ENCODE measurements at regions not wholly inside any gene's neighbourhood (a gene's known extent, or its start where the extent isn't known, plus 50 kb on each side); places are given as distances from the start of the nearest gene placed in this dataset.

- no peaks in the 10 kb centered on the region for H3K27me3 ChIP-seq
- no peaks in the 10 kb centered on the region for H3K4me1 ChIP-seq
- H3K9me3 ChIP-seq: no peaks in the 10 kb centered on the region
- H3K27ac ChIP-seq: no peak overlapping the region
- no peak for DNase-seq
- no peak for TF ChIP-seq POLR2A (IDR thresholded peaks at IDR 0.05)
- TF ChIP-seq, protein P1, sequence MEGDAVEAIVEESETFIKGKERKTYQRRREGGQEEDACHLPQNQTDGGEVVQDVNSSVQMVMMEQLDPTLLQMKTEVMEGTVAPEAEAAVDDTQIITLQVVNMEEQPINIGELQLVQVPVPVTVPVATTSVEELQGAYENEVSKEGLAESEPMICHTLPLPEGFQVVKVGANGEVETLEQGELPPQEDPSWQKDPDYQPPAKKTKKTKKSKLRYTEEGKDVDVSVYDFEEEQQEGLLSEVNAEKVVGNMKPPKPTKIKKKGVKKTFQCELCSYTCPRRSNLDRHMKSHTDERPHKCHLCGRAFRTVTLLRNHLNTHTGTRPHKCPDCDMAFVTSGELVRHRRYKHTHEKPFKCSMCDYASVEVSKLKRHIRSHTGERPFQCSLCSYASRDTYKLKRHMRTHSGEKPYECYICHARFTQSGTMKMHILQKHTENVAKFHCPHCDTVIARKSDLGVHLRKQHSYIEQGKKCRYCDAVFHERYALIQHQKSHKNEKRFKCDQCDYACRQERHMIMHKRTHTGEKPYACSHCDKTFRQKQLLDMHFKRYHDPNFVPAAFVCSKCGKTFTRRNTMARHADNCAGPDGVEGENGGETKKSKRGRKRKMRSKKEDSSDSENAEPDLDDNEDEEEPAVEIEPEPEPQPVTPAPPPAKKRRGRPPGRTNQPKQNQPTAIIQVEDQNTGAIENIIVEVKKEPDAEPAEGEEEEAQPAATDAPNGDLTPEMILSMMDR (IDR thresholded peaks at IDR 0.05): no peak
- no peaks in the 10 kb centered on the region for H3K36me3 ChIP-seq
- H3K4me3 ChIP-seq: no peak overlapping the region
These were observed 475.0 kb upstream of the CBLB start for GRCh38 chr3:106343811-106344210.

- no peak for DNase-seq
- H3K27ac ChIP-seq: no peak overlapping the region
- no peaks in the 10 kb centered on the region for H3K4me1 ChIP-seq
- H3K27me3 ChIP-seq: no peaks in the 10 kb centered on the region
- no peak for TF ChIP-seq POLR2A (IDR thresholded peaks at IDR 0.05)
- TF ChIP-seq, protein P1 (IDR thresholded peaks at IDR 0.05): no peak
- no peak overlapping the region for H3K4me3 ChIP-seq
- H3K9me3 ChIP-seq: no peaks in the 10 kb centered on the region
- H3K36me3 ChIP-seq: no peaks in the 10 kb centered on the region
These were observed 476.7 kb upstream of the CBLB start for GRCh38 chr3:106345353-106346027.

DNA sequence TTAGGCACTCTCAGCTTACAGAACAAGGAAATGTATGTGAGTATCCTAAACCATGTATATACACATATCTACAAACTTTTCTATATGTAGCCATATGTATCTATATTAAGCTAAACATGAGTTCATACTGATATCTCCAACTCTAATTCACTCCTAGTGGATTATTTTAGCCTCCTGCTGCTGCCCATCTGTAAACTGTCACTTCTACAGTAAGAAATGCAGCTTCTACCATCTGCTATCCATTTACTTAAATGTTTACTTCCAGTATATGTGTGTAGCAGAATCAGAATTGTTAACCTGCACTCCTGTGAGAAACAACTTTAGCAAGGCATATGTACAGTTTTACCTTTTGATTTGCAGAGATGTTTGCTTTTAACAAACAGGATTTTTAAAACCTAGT, 478.5 kb upstream of the CBLB start:
- Histone ChIP-seq H3K4me1 (no peaks in the 10 kb centered on the region), H3K27ac (no peak overlapping the region), H3K27me3 (no peaks in the 10 kb centered on the region), H3K36me3 (no peaks in the 10 kb centered on the region), H3K4me3 (no peak overlapping the region), H3K9me3 (no peaks in the 10 kb centered on the region)
- DNase-seq: no peak
- TF ChIP-seq, protein P1 (IDR thresholded peaks at IDR 0.05): no peak
- TF ChIP-seq POLR2A (IDR thresholded peaks at IDR 0.05): no peak

GRCh38 chr3:106348139-106348690, 479.4 kb upstream of the CBLB start:
- TF ChIP-seq, protein P1 (IDR thresholded peaks at IDR 0.05): no peak
- TF ChIP-seq POLR2A (IDR thresholded peaks at IDR 0.05): no peak
- H3K4me3 ChIP-seq: no peak overlapping the region

GRCh38 chr3:106349191-106349881, 480.5 kb upstream of the CBLB start:
- Histone ChIP-seq H3K4me1 (no peaks in the 10 kb centered on the region), H3K9me3 (no peaks in the 10 kb centered on the region), H3K27ac (no peak overlapping the region), H3K27me3 (no peaks in the 10 kb centered on the region), H3K36me3 (no peaks in the 10 kb centered on the region), H3K4me3 (no peak overlapping the region)
- no peak for DNase-seq
- TF ChIP-seq, protein P1 (IDR thresholded peaks at IDR 0.05): no peak
- TF ChIP-seq POLR2A (IDR thresholded peaks at IDR 0.05): no peak

More at GRCh38 chr3:106348139-106348690, 479.4 kb upstream of the CBLB start:
- no peak for DNase-seq
- no peaks in the 10 kb centered on the region for H3K9me3 ChIP-seq
- no peaks in the 10 kb centered on the region for H3K27me3 ChIP-seq
- H3K4me1 ChIP-seq: no peaks in the 10 kb centered on the region
- no peaks in the 10 kb centered on the region for H3K36me3 ChIP-seq
- H3K27ac ChIP-seq: no peak overlapping the region

Measured in Peyer's patch (tissue), 4 donors.